NOMO-1 treated with dmso at 0.1 percent for 144 hours (cell line): ENCODE measurements at regions not wholly inside any gene's neighbourhood (a gene's known extent, or its start where the extent isn't known, plus 50 kb on each side); places are given as distances from the start of the nearest gene placed in this dataset.

Source experiments
- DNase-seq: peaks from one replicate; lab custom pipeline; 2025; ENCODE audit not compliant: unreplicated experiment; lab: John Stamatoyannopoulos, UW

- DNase-seq, result no peak
Measured at GRCh38 chr20:7323957-7324356, 556.5 kb downstream of the BMP2 start.

GRCh38 chr20:7327810-7328209 lies 560.3 kb downstream of the BMP2 start:
- DNase-seq, result no peak

GRCh38 chr20:7330850-7331249 lies 563.4 kb downstream of the BMP2 start:
- DNase-seq, result no peak

DNA sequence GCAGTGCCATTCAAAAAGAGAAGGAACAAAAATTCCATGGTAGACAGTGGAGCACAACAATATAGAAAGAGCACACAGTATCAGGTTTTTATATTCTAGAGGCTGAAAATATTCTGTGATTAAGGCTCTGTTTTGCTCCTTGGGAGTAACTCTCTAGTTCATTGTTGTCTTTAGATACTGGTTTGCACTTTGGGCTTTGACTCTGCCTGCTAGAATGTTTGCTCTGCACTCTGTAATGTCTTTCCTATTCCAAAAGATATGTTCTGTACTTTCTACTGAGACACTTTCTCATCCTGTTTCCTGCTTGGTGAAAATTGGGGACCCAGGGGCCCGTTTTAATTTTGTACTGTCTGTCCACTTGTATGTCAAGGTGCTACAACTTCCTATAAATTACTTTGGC lies 564.7 kb downstream of the BMP2 start:
- DNase-seq, result no peak

DNA sequence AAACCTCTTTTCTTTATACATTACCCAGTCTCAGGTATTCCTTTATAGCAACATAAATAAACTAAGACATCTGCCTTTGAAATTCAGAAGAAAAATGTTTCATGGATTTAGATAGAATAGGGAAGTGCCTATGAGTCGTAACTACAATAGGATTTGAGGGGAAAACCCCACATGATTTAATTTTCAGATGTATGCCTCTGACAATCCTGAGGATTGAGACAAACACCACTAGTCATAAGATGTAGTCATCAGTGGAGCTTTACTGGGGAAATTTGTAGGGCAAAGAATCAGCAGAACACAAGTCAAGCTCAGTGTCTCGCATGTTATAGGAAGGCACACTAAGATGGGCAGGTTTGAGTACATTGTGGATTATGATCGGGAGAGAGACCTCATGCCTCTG lies 566.4 kb downstream of the BMP2 start:
- no peak for DNase-seq

DNA sequence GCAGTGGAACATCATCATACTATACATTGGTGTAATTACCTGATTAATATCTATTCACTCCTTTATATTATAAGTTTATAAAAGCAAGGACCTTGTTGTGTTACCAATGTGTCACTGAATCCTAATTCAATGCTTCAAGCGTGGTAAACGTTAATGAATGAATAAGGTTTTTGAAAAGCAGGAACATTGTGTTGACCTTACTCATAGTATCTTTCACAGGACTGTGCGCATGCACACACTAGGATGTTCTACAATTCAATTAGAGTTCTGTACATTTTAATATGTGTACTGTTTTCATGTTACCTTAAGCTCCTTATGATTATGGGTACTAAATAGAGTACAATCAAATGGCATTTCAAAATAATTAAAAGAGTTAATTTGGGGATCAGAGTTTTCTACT lies 578.5 kb downstream of the BMP2 start:
- DNase-seq, result no peak

DNA sequence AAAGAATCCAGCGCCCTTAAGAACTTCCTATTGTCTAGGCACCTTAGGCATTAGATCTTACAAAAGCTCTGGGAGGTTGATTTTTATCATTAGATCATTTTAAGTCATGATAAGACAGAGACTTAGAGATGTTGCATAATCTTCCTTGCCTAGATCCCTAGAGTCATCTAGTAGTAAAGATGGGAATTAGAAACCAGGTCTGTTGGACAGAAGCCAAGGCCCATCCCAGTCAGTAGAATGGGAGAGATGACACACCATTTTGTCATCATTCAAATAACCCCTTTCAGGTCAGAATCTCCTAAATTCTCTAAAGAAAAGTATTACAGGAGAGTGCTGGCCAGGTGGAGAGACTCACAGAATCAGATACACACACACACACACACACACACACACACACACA lies 579.1 kb downstream of the BMP2 start:
- no peak for DNase-seq

GRCh38 chr20:7347409-7347808 lies 579.9 kb downstream of the BMP2 start:
- no peak for DNase-seq

- no peak for DNase-seq
Measured at GRCh38 chr20:7348253-7348652, 580.8 kb downstream of the BMP2 start.

- DNase-seq, result no peak
Measured at GRCh38 chr20:7352165-7352564, 584.7 kb downstream of the BMP2 start.

- no peak for DNase-seq
Measured at GRCh38 chr20:7355051-7355450, 585.2 kb downstream of the HAO1 start.

DNA sequence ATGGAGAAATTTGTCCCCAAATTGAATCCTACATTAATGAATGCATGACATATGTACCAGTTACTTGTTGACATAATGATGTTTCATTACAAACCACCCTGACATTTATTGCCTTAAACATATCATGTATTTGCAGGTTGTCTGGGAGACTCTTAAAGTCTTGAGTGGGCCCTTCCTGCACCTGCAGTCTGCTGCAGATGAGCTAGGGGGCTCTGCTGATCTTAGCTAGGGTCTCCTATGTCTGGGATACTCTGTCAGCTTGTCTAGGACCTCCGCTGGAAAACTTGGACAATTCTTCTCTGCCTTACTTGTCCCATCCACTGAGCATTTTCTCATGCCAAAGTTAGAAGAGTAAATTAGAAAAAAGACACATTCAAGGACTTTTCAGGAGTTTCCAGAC lies 581.6 kb downstream of the HAO1 start:
- DNase-seq, result no peak

DNA sequence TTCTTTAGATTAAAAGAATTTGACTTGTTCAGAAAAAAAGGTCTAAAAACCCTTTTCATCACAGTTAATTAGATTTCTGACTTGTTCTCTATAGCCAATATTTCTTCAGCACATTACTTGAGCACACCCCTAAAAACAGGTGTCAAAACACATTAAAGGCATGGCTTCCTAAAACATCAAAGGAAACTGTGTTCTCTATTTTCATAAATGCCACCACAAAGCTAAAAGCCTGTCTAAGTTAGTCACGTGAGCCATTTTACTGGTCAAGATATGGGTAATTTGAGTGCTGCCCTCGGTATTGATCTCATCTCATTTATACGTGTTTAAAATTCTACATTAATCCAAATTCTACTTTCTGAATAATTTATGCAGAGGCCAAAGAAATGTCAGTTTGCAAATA lies 580.5 kb downstream of the HAO1 start:
- no peak for DNase-seq

DNA sequence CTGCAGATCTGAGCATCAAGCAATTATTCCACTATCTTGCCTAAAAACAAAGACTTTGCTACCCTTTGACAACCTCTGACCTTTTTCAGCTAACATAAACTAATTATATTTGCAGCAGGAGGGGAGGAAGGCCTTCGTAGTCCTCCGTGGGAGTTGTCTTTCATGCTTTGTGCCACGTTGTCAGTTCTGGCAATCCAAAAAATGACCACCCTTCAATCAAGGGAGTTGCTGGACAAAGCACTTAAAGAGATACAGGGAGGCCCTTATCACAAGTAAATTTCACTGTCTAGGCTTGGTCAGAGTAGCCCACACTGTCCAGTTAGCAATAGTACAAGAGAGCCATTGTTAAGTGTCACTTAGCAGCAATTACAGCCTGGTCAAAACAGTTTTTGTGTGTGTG lies 578.9 kb downstream of the HAO1 start:
- no peak for DNase-seq

DNA sequence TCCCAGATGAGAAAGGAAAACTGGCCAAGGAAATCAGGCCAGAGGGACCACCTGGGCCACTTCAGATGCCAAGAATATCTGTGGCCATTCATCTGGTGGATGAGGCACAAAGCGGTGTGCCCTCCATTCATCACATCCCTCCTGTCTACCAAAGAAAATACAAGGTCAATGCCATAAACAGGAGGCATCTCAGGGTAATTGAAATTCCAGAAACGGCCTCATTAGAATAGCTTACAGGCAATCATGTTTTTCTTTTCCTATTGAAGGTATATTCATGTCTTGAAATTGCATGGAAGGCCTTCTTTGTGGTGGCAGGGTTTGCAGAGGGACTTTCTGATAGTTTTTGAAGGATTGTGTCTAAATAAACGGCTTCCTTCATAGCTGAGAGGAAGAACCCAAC lies 578.3 kb downstream of the HAO1 start:
- DNase-seq, result no peak

DNA sequence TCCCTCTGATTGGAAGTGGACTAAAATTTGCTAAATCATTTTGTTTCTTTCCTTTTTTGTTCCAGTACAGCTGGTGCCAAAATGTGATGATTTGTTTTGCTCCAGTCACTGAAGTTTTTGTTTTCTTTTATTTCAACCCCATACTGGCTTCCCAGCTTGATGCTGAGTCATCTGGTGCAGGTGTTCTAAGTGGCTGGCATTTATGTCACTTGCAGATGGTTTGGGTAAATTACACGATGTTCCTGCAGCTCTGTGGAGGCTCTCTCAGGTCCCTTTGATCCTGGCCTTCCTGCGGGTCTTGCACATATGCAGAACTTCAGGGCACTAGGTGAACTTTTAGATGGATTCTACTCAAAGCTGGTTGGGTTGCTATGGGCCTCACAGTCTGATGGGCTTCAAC lies 577.7 kb downstream of the HAO1 start:
- no peak for DNase-seq

DNA sequence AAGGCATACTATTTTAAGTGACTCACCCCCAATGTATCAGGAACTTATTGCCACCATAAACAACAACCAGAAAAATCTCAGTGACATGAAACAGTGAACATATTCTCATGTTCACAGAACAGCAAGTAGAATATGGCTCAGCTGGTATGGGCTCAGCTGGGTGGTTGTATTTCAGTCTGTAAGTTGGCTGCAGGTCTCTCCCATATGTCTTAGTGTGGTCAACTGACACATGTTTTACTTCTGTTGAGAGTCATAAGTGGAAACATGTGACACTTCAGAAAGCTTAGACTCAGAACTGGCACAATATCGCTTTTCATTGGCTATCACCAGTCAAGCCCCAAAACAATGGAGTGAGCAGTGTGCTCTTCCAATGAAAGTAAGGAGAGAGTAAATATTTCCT lies 574.1 kb downstream of the HAO1 start:
- DNase-seq, result no peak

DNA sequence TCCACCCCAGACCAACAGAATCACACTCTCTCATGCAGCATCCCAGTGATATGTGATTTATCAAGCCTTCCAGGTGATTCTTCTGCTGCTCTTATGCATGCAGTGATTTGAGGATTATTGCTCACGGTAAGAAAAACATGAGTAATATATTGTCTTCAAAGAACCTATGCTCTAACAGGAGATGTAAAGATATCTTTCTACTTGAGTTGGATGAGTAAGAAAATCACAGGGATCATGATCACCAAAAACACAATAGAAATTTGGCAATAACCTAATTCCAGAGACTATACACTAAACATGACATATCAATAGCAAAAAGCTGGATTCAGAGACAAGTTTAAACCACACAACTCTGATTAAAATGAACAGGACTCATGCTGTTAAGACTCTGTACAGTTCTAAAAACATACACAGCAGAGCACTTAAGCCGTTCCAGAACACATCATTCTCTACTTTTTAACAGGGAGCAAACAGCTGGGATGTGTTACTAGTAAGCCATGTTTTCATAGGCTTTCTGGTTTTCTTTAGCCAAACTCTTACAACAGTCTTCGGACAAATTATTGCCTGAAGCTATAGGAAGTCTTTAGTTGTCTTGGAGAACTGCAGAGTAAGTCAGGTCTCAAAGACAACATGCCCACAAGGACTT lies 568.6 kb downstream of the HAO1 start:
- no peak for DNase-seq

DNA sequence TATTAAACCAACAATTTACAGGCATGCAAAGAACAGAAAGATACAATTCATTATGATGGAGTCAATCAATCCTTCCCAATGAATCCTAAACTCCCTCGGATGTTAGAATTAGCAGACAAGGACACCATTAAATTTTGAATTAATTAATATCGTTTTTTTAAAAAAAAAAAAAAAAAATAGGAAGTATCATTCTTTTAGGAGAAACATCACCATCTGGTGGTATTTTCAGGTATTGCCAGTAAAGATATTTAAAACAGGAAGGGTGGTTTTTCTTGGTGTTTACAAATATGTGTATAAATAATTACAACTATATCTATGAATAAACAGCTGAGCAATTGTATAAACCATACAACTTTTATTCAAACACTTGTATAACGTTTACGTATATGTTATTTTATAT lies 564.4 kb downstream of the HAO1 start:
- DNase-seq, result no peak

DNA sequence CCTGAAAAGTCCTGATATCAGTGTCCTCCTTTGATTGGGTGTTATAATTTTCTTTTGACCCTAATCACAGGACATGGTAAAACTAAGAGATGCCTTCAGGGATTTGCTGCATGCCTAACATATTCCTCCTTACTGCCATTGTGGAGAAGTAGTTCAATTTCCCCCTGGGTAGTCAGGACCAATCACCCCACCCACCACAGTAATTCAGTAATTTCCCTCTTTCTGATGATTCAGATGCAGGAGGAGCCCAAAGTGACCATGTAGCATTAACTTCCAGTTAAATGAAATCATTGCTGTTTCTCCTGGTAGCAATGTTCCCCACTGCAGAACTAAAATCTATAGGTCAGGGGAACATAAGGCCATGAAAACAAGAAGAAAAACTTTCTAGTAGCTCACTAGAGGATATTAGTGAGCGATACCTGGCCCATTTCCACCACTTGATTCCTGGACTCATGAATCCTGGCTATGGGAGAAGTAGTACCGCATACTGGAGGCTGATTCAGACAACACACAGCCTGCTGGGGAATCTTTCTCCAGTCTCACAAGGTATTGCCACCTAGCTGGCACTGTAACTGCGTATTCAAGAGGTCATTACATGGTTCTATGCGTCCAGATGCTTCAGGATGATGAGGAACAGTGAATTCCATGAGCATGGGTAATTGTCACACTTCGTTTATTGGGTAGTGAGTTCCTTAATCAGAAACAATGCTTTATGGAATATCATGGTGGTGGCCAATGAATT lies 561.2 kb downstream of the HAO1 start:
- DNase-seq, result no peak

DNA sequence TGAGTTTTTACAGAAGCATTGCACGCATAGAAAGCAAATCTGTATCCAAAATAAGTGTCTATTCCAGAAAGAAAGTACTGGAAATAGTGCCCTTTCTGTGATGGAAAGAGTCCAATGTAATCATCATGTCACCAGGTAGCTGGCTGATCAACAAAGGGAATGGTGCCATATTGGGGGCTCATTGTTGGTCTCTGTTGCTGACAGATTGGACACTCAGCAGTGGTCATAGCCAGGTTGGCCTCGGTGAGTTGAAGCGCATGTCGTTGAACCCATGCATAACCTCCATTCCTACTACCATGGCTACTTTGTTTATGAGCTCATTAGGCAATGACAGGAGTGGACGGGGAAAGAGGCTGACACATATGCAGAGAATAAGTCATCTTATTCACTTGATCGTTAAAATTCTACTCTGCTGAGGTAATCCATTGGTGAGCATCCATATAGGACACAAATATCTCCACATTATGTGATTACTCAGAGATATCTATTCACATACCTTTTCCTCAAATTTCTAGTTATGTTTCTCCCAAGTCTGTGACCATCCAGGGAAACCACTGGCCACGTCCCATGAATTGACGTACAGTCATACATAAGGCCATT lies 560.5 kb downstream of the HAO1 start:
- DNase-seq, result no peak

DNA sequence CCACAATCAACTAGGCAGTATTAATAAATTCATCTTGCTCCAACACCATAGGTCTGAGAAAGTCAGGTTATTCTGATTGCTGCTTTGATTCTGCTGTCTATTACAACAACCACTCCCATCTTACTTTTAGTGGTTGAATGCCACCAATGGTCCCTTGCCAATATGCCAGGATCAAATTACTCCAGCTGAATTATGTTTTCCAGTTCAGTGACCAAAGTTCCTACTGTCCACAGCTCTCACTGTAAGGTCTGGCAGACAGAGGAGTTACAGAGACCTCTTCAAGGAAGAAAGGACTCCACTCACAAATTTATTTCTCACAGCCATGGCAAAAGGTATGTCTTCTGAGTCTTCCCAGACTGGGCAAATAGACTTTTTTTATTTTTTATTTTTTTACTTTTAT lies 557.0 kb downstream of the HAO1 start:
- no peak for DNase-seq
